GM04504 (cell line): ENCODE measurements at regions not wholly inside any gene's neighbourhood (a gene's known extent, or its start where the extent isn't known, plus 50 kb on each side); places are given as distances from the start of the nearest gene placed in this dataset.
"Not testable (repeated sequence)": the region's sequence is repeated elsewhere in the genome, so short reads cannot be mapped to it uniquely, and the experiment has no call there.

Source experiments
- DNase-seq: peaks from one replicate; pipeline ENCODE4 v3.0.0-alpha.2; 2012; ENCODE audit warnings: low read depth

DNA sequence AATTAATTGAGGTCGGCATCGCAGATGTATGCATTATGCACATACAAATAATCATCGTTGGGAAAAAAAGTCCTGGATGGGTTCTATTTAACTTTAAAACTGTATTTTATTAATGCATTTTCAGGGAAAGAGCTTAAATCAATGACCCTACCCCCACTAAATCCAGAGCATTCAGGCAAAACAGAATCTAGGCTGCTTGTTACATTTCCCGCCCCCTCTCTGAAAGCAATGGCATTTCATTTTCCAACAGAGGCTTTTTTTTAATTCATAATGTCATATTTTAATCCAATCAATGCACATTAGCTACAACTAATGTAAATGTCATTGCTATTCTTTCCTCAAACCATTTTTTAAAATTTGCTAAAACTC lies 117.4 kb upstream of the GRIA1 start:
- DNase-seq, result no peak

DNA sequence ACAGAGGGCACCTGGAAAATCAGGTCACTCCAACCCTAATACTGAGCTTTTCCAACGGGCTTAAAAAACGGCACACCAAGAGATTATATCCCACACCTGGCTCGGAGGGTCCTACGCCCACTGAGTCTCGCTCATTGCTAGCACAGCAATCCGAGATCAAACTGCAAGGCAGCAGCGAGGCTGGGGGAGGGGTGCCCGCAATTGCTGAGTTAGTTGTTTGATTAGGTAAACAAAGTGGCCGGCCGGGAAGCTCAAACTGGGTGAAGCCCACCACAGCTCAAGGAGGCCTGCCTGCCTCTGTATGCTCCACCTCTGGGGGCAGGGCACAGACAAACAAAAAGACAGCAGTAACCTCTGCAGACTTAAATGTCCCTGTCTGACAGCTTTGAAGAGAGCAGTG lies 108.8 kb upstream of the GRIA1 start:
- DNase-seq, result not testable (repeated sequence)

DNA sequence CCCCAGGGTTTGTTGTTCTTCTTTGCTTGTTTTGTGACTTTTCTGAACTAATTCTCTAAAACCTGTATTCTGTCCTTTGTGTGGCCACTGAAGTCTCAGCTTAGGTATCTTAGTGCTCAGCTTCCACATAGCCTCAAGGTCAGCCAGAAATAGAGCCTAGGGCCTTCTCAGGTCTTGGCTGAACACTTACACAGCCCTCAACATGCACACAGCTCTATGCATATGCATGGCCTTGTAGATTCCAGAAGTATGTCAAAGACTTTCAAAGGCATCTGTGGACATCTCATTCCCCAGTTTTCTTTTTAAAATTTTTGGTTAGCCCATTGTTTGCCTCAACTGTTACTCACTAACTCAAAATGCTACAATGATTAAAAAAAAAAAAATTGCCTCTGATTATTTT lies 99.9 kb upstream of the GRIA1 start:
- no peak for DNase-seq

DNA sequence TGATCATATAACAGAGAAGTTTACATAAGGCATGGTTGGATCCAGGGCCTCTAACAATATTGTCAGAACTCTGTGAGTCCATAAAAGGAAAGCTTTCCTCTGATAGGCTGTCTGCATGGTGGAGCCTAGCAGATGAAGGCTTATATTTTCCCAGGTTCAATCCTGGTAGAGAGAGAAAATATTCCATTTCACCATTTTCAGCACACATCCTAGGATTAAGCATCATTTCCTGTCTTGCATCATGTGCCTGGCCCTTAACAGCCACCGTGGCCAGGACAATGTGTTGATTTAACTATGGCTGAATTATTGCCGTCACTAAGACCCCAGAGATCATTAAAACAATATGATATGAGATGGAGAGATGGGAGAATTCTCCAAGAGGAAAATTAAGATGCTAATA lies 90.9 kb upstream of the GRIA1 start:
- DNase-seq, result no peak

DNA sequence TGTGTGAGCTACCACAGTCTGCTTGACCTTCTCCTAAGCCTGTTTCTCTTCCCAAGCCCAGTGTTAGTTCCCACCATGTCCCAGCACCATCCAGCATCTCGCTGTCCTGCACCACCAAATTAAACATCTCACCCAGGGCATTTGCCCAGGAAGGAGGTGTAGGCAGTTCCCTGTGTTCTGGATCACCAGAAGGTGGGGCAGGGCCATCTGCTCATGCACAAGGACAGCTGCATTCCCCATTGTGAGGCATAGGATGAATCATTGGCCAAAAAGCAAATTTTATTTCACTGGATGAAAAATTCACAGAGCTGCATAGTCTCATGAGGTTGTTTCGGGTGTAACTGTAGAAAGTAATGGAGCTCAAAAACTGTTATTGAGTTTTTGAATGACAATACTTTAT lies 89.5 kb upstream of the GRIA1 start:
- DNase-seq, result peak; percentile 12

DNA sequence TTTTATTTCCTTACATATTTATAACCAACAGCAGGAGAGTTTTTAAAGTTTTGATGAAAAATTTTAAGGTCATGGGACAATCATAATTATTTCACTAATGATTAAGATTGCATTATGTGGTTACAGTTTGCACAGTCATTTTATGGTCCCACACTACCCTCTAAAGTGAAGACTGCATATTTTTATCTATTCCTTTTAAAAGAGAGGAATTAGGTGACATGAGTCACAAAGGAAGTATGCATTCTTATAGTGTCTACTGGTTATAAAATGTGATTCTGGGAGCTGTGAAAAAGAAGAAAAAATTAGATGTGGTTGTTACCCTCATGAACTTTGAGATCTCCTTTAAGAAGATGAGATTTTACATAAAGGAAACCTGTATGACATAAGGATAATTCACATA lies 87.9 kb upstream of the GRIA1 start:
- DNase-seq, result peak; percentile 33

DNA sequence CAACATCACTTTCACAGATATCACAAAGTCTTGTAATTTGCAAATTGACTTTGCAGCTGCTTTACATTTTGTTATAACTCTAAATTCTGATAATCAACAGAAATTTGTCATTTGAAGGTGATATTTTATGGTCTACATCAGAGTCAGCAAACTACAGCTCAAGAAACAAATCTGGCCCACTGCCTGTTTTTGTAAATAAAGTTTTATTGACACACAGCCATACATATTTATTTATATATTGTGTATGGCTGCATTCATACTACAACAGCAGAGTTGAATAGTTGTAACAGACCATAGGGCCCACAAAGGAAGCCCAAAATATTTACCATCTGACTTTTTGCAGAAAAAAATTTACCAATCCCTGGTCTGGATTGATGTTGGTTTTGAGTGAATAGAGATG lies 87.0 kb upstream of the GRIA1 start:
- DNase-seq, result no peak

DNA sequence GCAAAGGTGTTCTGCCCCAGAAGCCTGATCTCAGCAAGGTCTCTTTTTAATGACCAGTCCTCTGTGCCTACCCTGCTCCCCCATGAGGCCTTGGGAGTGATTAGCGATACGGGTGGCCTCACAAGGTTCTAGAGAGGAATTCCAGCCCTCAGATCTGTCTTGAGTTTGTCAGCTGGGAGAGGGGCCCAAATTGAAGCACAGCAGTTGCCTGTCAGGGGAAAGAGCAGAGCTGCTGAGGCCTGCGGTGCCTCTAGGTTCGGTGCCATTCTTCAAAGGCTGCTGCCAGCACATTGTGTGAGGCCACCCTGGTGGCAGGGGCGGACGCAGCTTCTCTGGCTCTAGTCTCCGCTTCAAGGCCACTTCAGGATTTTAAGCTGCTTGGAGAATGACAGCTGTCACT lies 85.7 kb upstream of the GRIA1 start:
- DNase-seq, result no peak

DNA sequence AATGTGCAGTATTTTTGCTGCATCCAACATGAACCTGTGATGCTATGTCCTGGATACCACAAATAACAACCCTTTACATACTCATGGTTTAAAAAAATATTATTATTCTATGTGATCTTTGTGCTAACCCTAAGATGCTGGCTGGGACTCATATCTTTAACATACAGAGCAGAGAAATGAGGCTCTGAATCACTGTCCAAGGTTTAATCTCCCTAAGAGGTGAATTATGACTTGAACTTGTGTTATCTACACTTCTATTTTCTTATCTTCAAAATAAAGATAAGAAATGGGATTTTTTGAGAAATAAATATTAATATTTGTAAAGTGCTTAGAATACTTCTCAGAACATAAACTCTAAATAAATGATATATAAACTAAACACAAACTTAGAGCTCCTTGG lies 68.8 kb upstream of the GRIA1 start:
- no peak for DNase-seq

DNA sequence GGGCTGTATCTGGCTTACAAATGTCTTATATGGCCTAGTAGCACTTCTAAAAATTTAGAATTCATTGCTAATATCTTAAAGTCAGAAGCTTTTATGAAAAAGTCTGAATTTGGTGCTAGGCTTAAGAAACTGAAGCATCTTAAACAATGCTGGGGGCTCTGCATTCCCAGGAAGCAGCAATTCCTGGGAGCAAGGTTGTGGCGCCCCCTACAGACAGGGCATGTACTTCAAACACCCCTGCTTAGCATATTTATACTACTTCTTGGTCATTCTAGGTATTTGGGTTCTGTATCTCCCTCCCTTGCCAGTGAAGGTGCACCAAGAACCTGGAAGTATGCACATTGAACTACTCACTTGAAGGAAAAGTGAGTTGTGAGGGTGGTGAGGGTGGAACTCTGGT lies 64.6 kb upstream of the GRIA1 start:
- no peak for DNase-seq

DNA sequence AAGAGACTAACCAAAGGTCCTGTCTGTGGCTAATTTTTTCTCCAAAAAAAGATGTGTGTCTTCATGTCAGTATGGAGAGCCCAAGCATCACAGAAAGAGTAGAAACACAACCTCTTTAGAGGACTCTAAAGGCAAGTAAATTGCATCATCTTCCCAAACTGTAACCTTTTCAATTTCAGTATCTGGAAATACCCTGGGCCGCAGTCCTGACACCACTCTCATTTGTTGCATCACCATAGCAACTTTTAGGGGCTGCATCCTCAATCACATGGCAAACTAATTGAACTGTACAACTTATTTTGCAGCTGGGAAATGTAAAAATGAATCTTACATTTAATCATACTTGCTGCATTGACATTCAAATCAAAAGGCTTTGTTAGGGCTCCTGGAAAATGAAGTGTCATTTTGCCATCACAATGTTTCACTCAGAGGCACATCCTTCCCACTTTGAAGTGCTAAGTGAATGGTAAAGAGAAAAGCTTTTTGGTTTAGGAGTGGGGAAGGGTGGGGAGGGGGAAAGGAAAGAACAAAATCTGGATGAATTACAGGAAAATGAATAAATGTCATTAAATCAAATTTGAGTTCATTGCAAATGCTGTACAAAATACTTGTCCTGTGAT lies 60.6 kb upstream of the GRIA1 start:
- no peak for DNase-seq

DNA sequence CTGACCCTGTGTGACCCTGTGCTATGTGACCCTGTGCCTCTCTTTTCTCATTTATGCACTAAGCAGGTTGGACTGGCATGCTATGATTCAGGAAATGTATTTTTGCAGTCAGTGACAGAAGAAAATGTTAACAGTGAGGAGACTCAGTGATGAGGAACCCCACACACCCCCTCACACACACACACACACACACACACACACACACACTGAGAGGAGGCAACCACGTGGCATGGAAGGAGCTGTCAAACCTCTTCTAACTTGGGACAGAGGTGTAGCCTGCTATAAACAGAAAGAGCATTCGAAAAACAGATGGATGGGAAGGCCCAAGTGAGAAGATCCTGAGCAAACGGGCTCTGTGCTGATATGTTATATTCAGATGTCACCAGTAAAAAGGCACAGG lies 57.9 kb upstream of the GRIA1 start:
- no peak for DNase-seq

DNA sequence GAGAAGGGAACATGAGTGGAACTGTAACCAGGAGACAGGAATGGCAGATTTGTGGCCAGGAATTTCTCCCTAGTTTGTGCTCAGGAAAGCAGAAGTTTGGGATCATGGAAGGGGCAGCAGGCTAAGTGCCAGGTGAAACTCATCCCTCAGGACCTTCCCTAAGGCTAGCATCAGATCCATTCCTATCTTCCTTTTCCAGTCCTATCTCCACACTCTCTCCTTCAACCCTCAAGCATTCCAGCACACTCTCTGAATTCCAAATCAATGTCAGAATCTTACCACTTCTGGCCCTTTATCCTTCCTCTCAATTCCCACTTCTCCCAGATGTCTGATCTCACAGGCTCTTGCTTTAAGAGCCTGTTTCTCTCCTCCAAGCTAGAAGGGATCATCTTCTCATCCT lies 53.2 kb upstream of the GRIA1 start:
- DNase-seq, result no peak

DNA sequence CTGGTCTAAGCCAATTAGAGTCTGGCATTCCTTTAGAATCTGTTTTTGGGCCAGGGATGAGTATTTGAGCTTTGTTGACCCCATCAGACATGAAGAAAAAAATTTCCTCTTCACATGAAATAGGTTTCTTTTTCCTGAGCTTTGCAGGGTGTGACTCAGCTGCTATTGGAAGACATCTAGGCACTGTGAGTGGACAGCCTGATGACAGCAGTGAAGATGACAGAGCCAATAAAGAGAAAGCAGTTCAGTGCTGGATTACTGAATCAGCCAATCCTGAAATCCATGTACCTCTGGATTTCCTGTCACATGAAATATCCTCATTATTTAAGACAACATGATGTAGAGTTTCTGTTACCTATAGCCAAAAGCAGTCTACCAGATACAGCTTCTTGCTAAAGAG lies 51.3 kb upstream of the GRIA1 start:
- DNase-seq, result no peak
